Stimulated activated CD4-positive, alpha-beta T cell treated with anti-CD3 and anti-CD28 coated beads, TNF-alpha, amount 100 ng/mL, for 48 hours (primary cell): ENCODE measurements at regions not wholly inside any gene's neighbourhood (a gene's known extent, or its start where the extent isn't known, plus 50 kb on each side); places are given as distances from the start of the nearest gene placed in this dataset.

Experiments used
- DNase-seq, 3 donors: peaks; one replicate each; pipeline ENCODE4 v3.0.0-alpha.2; 2020; ENCODE audit warnings: low read depth in 3 of 3

DNA sequence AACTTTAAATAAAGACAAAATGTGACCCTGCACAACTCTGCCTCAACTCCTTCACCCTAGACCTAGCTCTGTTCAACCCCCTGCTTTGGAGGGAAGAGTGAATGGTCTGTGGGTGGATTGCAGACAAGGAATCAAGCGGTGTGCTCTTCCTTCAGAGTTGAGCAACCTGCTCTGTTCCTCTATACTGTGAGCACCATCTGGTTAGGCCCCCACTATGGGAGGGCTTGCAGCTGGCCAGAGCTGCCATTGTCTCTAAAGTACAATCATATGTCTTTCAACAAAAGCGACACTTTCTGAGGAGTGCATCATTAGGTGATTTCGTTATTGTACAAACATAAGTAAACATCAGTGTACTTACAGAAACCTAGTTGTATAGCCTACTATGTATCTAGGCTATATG lies 406.1 kb upstream of the MARCKS start:
- no peak for DNase-seq

DNA sequence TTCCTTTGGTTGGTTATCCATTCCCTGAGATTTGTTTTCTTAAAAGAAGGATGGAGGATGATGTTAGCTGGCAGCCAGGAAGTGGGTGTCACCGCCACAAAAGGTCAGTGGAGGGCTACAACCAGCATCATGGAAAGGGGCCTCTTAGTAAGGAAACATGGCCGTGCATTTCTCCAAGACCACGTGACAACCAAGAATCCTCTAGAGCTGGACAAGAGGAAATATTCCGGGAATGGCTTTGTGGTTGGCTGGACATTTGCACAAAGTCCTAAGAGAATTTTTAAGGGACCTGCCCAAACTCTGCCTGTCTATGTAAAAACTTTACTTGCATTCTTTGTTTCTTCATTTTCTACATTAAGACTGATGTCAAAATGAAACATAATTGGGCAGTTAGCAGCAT lies 399.9 kb upstream of the MARCKS start:
- no peak for DNase-seq

DNA sequence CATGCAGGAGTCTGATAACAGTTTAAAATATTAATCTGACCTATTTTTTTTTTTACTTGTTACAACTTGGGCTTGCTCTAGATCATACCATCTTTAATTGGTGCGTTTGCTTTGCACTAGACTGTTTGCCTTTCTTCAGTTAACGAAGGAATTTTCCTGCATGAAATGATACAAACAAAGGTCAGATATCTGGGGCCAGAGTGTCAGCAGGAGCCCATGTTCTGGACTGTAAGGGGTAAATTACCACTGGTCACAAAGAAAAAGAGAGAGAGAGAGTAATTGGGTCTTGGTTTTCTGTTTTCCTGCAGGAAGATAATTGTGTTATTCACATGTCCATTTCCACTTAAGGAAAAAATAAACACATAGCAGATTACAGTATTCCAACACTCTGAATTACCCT lies 399.4 kb upstream of the MARCKS start:
- no peak for DNase-seq

DNA sequence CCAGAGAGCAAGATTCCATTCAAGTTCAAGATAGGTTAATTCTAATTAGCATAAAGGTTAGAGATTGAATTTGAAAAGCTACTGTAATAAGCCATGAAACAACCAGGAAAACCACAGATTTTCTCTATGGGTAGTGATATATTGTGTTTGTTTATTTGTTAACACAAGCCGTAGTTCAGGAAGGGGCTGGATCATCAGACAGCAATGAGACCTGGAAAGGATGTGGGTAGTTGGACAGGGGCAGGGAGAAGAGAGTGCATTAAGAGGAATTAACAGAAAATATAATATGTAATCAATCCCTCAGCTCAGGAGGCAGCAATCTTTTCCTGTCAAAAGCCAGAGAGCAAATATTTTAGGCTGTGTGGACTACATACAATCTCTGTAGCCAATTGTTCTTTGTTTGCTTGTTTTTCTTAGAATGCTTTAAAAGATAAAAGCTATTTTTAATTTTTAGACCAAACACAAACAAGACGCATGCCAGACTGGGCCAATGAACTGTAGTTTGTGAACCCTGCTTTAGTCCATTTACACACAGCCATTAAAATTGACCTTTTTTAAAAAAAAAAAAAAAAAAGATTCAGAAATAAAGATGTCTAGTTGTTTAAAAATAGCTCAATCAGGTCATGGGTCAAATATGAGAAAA lies 398.7 kb upstream of the MARCKS start:
- DNase-seq, result no peak

DNA sequence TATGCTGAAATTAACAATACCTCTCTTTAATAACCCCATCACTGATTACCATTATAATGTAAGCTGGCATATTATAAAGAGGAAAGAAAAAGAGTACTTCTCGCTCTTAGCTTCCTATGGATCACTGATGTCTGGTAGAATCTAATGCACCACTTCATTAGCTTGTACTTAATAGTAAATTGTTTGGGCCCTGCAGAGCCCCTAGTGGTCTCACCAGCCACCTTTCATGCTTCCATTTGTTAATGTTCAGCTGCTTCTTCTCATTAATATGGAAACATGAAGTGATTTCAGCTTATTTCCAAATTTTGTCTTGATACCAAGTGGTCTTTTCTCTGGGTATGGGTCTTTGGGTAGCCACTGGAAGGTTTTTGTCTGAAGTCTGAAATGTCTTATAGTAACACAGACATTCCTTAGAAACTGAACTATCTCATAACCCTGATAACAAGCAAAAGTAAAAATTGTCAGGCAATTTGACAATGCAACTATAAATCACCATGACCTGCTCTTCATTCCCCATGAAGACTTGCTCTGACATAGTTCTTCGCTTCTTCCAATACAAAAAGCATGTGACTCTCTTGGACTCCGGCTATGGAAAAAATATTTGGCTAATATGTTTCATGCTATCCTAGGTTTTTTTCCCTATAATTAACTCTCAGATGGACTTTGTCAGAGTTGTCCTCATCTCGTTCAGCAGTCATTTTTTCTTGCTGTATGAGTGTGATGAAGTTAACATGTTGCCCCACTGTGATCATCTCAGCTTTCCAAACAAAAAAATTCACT lies 395.8 kb upstream of the MARCKS start:
- DNase-seq, result no peak

DNA sequence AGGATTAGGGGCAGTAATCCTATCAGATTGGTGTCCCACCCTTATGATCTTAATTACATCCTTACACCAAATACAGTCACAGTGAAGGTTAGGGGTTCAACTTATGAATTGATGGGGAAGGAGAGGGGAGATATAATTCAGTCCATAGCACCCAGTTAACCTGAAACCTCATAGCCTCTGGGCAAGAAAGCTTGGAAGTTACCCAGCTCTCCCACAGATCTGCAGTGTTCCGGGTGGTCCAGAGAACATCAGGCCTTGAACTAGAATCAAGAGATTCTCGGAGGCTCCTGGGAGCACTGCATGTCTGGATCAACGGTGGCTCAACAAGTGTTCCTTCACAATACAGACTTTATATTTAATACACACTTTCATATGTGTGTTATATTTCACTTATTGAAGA lies 392.6 kb upstream of the MARCKS start:
- no peak for DNase-seq

DNA sequence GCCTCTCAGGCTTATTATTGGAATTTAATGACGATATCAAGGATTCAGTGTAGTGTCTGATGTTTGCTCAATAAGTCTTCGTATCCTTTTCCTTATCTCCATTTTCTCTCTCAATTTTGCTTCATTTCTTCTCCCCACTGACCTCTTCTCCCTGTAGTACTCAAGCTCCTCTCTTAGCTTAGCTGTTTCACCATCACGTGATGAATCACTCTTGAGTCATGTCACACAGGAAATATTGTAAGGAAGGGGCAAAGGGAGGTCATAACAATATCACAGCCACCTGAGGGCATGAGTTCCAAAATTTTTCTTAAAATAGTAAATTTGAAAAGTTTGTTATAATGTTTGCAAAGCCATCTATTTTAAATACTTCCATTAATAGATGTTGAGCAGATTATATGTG lies 392.2 kb upstream of the MARCKS start:
- DNase-seq, result no peak

DNA sequence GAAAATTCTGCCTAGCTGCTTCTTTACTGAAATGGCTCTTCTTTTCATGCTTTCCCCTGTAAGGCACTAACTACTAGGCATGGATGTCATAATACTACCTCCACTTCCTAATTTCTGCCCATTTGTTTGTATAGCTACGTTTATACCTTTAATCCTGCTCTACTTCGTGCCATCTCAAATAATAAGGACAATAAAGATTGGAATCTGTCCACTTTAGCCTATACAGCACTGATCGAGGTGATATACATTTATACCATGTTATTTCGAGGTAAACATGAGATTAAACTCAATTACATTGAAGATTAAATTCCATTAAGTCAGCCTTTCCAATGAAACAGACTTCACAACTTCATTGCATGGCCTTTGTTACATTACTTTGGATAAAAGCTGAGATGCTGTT lies 390.6 kb upstream of the MARCKS start:
- DNase-seq, result no peak

DNA sequence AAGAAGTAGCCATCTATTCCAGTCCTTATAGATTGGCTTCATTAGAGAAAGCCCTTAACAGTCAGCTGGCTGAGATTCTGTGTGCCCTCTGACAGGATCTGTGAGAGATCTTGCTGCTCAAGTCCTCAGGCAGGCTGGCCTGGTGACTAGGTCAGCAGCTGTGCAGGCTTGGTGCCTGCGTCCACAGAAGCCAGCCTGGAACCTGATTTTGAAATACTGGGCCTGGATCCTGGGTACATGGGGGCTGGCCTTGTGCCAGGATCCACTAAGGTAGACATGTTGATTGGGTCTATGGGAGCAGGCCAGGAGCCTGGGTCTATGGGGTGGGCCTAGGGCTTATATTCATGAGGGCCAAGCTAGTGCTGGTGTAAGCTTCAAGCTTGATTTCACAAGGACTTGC lies 381.8 kb upstream of the MARCKS start:
- DNase-seq, result no peak

DNA sequence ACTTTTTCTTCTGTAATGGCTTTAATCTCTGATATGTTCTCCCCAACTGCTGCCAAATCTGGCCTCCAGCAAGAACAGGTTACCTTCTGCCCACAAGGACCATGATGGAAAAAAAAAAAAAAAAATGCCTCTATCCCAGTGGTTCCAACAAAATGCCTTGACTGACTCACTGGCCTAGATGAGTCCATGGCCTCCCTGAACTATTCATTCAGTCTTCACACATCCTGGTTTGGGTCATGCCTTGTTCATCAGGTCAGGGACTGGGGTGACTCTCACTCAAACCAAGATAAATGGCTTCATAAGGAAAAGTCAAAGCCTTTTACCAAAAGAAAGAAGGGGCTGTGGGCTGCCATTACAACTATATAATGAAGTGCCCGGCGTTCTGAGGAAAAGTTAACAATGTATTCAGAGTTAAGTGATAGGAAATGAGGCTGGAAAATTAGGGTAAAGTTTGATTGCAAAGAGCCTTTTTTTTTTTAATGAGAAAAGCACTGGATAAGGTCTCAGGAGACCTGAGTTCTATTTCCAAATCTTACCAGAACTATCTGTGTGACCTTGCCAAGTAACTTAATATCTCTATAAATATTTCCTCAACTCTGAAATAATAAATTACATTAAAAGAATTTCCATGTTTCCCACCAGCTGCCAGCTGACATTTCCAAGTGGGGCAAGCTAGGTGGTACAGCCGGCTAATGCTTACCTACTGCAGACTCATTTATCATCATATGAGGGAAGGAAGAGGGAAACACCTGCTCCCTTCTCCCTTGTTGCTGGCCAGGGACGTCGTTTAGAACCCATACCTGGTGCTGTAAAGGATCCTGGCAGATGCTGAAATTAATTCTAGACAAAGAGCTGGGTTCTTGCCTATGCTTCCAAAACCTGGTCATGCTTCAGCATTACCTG lies 380.0 kb upstream of the MARCKS start:
- no peak for DNase-seq

DNA sequence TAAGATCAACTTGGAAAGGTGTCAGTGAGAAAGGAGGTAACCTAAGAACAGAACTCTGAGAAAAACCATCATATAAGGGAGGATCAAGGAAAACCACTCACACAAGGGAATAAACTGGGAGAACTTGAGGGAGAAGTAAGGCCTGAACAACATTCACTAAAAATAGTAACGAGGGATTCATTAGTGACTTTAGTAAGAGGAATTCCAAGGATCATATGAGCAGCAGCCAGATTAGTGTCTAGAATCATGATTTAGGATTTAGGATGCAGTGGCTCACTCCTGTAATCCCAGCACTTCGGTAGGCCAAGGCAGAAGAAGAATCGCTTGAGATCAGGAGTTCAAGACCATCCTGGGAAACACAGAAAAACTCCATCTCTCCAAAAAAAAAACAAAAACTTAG lies 376.5 kb upstream of the MARCKS start:
- DNase-seq, result no peak

DNA sequence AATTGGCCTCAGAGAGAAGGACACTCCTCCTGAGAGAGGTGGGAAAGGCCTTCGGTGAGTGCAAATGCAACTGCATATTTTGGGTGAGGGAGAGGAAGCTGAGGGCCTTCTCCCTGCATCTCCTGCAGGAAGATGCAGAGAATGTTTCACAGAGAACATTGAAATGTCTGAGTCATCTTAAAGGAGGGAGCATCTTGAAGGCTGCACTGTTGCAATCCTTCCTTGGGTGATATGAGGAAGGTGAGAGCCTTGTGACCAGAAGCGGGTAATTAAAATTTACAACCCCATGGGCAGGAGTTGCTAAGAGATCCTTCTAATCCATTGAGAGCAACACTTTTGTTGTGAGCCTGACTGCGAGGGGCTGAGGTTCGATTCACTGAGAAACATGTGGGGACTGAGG lies 375.7 kb upstream of the MARCKS start:
- no peak for DNase-seq

DNA sequence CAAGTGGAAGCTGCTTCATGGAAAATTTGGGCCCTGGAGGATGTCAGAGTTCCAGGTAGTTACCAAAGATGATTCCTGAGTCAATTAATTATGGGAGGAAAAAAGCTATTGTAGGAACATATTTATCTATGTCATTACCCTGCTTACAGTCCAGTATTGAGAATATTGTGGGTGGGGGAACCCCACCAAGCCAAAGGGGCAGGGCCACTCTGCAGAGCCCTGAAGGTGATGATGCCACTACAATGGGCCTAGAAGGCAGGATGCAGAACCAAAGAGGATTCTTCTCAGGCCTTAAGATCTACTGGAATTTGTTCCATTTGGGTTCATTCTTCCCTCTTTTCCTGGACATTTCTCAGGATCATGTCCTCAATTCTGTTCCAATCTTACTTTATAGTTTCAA lies 375.2 kb upstream of the MARCKS start:
- DNase-seq, result no peak

DNA sequence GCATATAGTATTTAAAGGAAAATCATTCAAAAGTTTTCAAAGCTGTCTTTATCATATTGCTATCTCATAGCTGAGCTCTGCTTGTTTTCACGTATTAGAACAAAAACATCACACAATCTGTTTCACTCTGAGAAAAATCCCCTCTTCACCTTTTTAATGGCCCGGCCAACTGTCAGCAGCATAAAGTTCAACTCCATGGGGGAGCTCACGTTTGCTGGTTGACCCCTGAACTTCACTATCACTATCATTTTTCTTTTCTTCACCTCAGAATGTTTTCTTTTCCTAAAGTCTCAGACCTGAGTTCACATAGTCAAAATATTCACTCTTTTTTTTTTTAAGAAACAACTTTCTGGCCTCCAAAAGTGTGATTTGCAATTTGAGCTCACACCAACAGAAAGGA lies 374.4 kb upstream of the MARCKS start:
- no peak for DNase-seq

DNA sequence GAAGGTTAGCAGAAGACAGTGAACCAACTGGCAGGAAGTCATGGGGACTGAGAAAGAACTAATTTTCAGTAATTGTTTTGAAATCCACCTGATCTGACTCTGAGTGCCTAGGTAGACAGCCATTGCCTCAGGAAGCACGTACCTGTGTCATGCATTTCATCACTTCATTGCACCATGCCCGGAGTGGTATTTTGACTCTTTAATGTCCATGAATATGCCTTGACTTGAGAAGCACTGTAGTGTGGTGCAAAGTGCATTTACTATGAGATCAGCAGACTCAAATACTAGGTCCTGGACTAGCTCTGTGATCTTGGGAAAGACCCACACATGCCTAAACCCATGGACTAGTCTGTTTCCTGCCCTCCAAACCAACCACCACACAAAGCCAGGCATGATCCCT lies 370.9 kb upstream of the MARCKS start:
- DNase-seq, result no peak

DNA sequence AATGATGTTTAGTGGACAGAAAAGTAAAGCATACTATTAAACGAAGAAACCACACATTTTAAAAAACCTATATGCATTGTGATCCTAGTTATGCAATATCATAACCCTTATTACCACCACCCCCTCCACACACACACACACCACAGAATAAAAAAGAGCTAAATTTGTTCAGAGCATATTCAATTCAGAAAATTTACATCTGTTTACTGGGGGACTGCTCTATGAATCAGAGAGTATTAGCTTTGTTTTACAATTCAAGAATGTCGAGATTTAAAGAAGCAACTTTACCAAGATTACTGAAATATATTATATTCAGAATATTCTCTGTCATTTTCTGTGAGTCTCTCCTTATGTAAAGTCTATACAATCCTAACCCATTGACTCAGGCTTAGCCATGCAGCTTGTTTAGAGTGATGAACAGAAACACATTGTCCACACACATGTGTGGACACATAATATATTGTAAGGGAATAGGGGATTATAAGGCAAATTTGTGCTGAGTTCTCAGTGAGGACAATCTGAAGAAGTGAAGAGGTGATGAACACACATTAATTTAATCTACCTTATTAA lies 369.6 kb upstream of the MARCKS start:
- no peak for DNase-seq

DNA sequence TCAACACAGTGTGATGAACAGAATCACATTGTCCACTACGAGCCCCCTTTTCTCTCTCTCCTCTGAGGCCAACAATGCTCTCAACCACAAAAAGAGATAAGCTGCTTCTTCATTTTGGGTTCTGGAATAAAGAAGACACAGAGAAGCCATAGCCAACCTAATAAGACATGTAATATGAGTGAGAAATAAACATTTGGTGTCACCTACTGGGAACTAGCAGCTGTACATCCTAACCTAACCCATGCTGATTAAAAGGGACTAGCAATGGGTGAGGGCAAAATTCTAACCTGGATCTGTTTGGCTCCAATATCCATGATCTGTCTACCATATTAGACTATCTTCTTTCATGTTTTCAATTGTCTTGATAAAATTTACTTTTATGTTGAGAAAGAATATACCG lies 369.1 kb upstream of the MARCKS start:
- no peak for DNase-seq

DNA sequence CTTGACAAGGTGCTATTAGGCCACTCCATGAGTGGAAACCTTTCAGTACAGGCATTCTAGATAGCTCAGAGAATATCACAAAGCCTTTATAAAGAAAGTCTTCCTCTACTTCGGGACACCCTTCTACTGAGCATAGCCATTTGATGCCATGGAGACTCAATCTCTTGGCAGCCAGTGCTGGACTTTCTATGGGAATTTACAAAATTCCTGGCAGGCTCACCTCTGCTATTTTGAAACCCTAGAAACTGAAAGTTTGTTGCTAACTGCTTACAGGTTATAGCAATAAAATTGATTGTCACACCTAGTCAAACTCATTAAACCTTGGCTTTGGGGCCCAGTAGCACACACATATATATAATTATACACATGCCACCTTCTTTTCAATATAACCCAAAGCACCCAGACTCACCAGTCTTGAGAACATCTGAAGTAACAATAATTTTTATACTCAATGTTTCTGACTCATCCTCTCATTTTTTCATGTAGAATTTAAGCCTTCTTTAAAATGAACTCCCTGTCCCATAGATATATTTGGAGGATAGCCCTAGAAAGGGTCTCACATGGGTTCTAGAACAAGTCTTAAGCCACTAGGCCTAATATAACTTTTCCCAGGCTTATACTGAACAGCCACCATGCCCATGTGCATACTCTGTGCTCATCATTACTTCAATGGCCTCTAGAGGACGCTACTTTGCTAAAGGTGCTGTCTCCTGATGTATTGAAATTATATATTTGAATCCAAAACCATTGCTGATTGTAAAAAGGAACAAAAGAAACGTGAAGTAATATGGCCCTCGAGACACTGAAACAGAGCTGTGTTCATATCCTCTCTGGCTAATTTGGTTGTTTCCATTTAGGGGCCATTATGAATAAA lies 368.1 kb upstream of the MARCKS start:
- no peak for DNase-seq

DNA sequence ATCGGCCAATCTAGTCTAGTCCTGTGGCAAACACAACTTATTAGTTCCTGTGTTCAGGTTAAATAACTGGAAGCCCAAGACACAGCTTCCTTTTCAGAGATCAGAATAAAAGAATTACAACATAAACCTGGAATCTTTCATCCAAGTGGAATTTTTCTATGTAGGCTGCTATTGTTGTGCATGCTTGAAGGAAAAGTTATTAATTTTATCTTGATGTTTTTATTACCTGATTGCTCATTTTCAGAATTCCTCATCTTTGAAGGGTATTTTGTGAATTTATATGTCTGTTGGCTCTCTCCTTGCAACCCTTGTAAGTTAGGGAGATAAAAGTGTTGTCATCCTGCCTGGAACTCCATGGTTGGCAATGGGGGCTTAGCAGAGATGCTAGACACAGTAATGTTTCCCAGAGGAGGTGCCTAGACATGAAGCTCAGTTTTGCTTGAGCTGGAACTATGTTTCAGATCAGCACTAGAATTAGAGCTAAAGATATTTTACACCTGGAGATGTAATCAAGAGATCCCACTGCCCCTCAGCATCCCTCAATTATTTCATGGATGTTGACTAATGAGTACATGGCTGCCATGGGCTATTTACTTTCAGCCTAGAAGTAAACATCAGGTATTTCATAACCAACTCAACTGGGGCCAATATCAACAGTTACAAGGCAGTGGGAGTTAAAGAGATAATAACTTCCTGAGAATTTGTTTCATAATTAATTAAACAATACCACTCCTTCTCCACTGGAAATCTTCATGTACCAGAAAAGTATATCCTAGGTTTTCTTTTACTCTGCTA lies 367.0 kb upstream of the MARCKS start:
- DNase-seq, result no peak

DNA sequence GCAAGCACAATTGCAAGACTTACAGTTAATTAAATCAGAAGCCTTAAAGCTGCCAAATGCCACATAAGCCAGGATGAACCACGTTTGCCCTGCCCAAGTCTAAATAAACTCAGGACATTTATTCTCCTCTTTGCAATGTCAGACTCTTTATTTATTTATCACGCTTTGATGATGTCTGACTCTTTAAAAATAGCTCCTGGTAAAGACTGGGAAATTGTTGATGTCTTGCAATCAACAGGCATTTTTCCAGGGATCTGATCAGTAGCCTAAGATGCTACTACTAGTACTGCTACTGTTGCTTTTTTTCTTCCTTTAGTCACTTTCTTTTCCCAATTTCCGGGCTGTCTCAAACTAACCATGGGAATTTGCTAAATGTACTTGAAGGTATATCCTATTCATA lies 365.8 kb upstream of the MARCKS start:
- no peak for DNase-seq

DNA sequence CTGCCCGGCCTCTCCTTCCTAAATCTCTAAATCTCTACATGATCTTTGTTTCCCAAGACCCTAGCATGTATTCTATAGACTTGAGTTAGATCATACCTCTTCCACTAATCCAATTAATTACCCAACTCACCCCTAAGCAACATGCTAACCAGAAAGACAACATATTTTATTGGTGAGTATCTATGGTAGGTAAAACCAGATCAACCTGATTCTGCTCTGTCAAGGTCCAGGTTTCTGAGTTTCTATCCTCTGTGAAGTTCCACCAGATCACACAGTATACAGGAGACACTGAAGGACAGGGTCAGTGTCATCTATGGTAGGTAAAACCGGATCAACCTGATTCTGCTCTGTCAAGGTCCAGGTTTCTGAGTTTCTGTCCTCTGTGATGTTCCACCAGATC lies 363.2 kb upstream of the MARCKS start:
- no peak for DNase-seq
